H9 (cell line): ENCODE measurements at regions not wholly inside any gene's neighbourhood (a gene's known extent, or its start where the extent isn't known, plus 50 kb on each side); places are given as distances from the start of the nearest gene placed in this dataset.

Experiments
- DNase-seq: peaks from one replicate; pipeline ENCODE4 v3.0.0-alpha.2; 2017
- H2AFZ ChIP-seq: one replicate; pipeline ENCODE4 v1.6.1; 2013; ENCODE audit warnings: mild to moderate bottlenecking, low read length, control low read depth, moderate library complexity
- H2AK5ac ChIP-seq: 2 replicates; pipeline ENCODE4 v1.6.1; 2013; ENCODE audit warnings: low read length, control low read depth, mixed read lengths; ENCODE audit not compliant: insufficient read length
- H2BK120ac ChIP-seq: one replicate; pipeline ENCODE4 v1.6.1; 2013; ENCODE audit warnings: low read depth, mild to moderate bottlenecking, low read length, control low read depth, inconsistent platforms; ENCODE audit not compliant: poor library complexity, severe bottlenecking
- H2BK12ac ChIP-seq: 2 replicates; pipeline ENCODE4 v1.6.1; 2013; ENCODE audit warnings: low read length, control low read depth, mixed read lengths, low read depth; ENCODE audit not compliant: insufficient read length
- H2BK15ac ChIP-seq: 2 replicates; pipeline ENCODE4 v1.6.1; 2013; ENCODE audit warnings: low read depth, low read length, control low read depth
- H2BK20ac ChIP-seq: one replicate; pipeline ENCODE4 v1.6.1; 2013; ENCODE audit warnings: low read depth, mild to moderate bottlenecking, low read length, control low read depth, inconsistent platforms; ENCODE audit not compliant: poor library complexity, severe bottlenecking
- H2BK5ac ChIP-seq: 2 replicates; pipeline ENCODE4 v1.6.1; 2013; ENCODE audit warnings: low read length, control low read depth, mixed read lengths; ENCODE audit not compliant: insufficient read length
- H3K14ac ChIP-seq: 2 replicates; pipeline ENCODE4 v1.6.1; 2013; ENCODE audit warnings: low read length, control low read depth; ENCODE audit not compliant: insufficient read depth
- H3K18ac ChIP-seq: 2 replicates; pipeline ENCODE4 v1.6.1; 2013; ENCODE audit warnings: low read depth, mild to moderate bottlenecking, mixed read lengths, low read length, control low read depth; ENCODE audit not compliant: insufficient read length
- H3K23ac ChIP-seq: 2 replicates; pipeline ENCODE4 v1.6.1; 2013; ENCODE audit warnings: low read length, control low read depth, mixed read lengths, low read depth; ENCODE audit not compliant: insufficient read length
- H3K23me2 ChIP-seq: 2 replicates; pipeline ENCODE4 v1.6.1; 2013; ENCODE audit warnings: low read depth, mild to moderate bottlenecking, mixed read lengths, low read length, control low read depth; ENCODE audit not compliant: insufficient read length, poor library complexity, severe bottlenecking
- H3K27ac ChIP-seq: 2 replicates; pipeline ENCODE4 v1.5.1; 2013; ENCODE audit warnings: low read length, control low read depth, mixed read lengths, low read depth; ENCODE audit not compliant: insufficient read length
- H3K27me3 ChIP-seq: 2 replicates; pipeline ENCODE4 v1.6.1; 2013; ENCODE audit warnings: low read length, control low read depth, inconsistent platforms; ENCODE audit not compliant: insufficient read depth
- H3K4ac ChIP-seq: 2 replicates; pipeline ENCODE4 v1.6.1; 2013; ENCODE audit warnings: low read depth, mild to moderate bottlenecking, control low read depth, inconsistent platforms, low read length, moderate library complexity
- H3K4me1 ChIP-seq: 2 replicates; pipeline ENCODE4 v1.6.1; 2013; ENCODE audit warnings: low read length, control low read depth, inconsistent platforms; ENCODE audit not compliant: insufficient read depth
- H3K4me2 ChIP-seq: 2 replicates; pipeline ENCODE4 v1.6.1; 2013; ENCODE audit warnings: low read length, control low read depth, mixed read lengths; ENCODE audit not compliant: insufficient read length, insufficient read depth
- H3K56ac ChIP-seq: 2 replicates; pipeline ENCODE4 v1.6.1; 2013; ENCODE audit warnings: low read depth, mild to moderate bottlenecking, mixed read lengths, low read length, control low read depth; ENCODE audit not compliant: insufficient read length
- H3K79me1 ChIP-seq: 2 replicates; pipeline ENCODE4 v1.6.1; 2013; ENCODE audit warnings: low read depth, mild to moderate bottlenecking, moderate library complexity, low read length, control low read depth, inconsistent platforms; ENCODE audit not compliant: insufficient read depth, poor library complexity, severe bottlenecking
- H3K79me2 ChIP-seq: 2 replicates; pipeline ENCODE4 v1.6.1; 2013; ENCODE audit warnings: low read length, control low read depth, inconsistent platforms; ENCODE audit not compliant: insufficient read depth
- H3K9ac ChIP-seq: 2 replicates; pipeline ENCODE4 v1.6.1; 2013; ENCODE audit warnings: low read length, control low read depth, mixed read lengths; ENCODE audit not compliant: insufficient read length; ENCODE audit errors: extremely low read depth
- H3K9me3 ChIP-seq: one replicate; pipeline ENCODE4 v1.6.1; 2013; ENCODE audit warnings: low read depth, low read length, inconsistent platforms; ENCODE audit not compliant: control insufficient read depth
- H3T11ph ChIP-seq: one replicate; pipeline ENCODE4 v1.6.1; 2013; ENCODE audit warnings: mild to moderate bottlenecking, low read length, control low read depth, inconsistent platforms
- H4K20me1 ChIP-seq: one replicate; pipeline ENCODE4 v1.6.1; 2013; ENCODE audit not compliant: control insufficient read depth, insufficient read length, insufficient read depth
- H4K5ac ChIP-seq: 2 replicates; pipeline ENCODE4 v1.6.1; 2013; ENCODE audit warnings: low read depth, mild to moderate bottlenecking, mixed read lengths, low read length, control low read depth; ENCODE audit not compliant: insufficient read length
- H4K8ac ChIP-seq: replicated peaks from 2 replicates; pipeline ENCODE4 v1.6.1; 2013; ENCODE audit warnings: low read length, control low read depth, mixed read lengths, low read depth; ENCODE audit not compliant: insufficient read length
- H4K91ac ChIP-seq: 2 replicates; pipeline ENCODE4 v1.6.1; 2013; ENCODE audit warnings: low read depth, mild to moderate bottlenecking, moderate library complexity, mixed read lengths, low read length, control low read depth; ENCODE audit not compliant: insufficient read length
- H3K27ac Mint-ChIP-seq, 3 experiments: 2 replicates in 2 of 3; 3 replicates in 1 of 3; pipeline ENCODE4 v1.8.0; 2020 to 2021; ENCODE audit warnings: mixed read lengths in 3 of 3, mild to moderate bottlenecking in 1 of 3, moderate library complexity in 1 of 3
- H3K27me3 Mint-ChIP-seq: 2 replicates; pipeline ENCODE4 v1.8.0; 2021; ENCODE audit warnings: low read depth, mild to moderate bottlenecking, moderate library complexity, mixed read lengths
- H3K36me3 Mint-ChIP-seq, 3 experiments: 2 replicates in 2 of 3; 3 replicates in 1 of 3; pipeline ENCODE4 v1.8.0; 2020 to 2021; ENCODE audit warnings: low read depth in 3 of 3, mixed read lengths in 3 of 3; ENCODE audit not compliant: insufficient read depth in 1 of 3
- H3K4me1 Mint-ChIP-seq, 2 experiments: 2 replicates each; pipeline ENCODE4 v1.8.0; 2020; ENCODE audit warnings: mixed read lengths in 2 of 2
- H3K4me3 Mint-ChIP-seq, 2 experiments: 2 replicates in 1 of 2; 3 replicates in 1 of 2; pipeline ENCODE4 v1.8.0; 2020 to 2021; ENCODE audit warnings: mild to moderate bottlenecking in 2 of 2, mixed read lengths in 2 of 2, moderate library complexity in 1 of 2
- H3K9me3 Mint-ChIP-seq, 2 experiments: 2 replicates in 1 of 2; 3 replicates in 1 of 2; pipeline ENCODE4 v1.8.0; 2020; ENCODE audit warnings: mild to moderate bottlenecking in 2 of 2, mixed read lengths in 2 of 2, moderate library complexity in 1 of 2
- CTCF ChIP-seq: fragments of 200-600 bp; sonication (generic); conservative IDR thresholded peaks from 3 replicates; pipeline ENCODE4 v1.8.0; 2021; ENCODE audit warnings: antibody characterized with exemption, mild to moderate bottlenecking
- WGBS: extraction: QIAGEN DNeasy Blood & Tissue Kit; methylation state at CpG from one replicate; pipeline ENCODE4 v1.1.7; 2013; ENCODE audit warnings: missing lambda C conversion rate, low lambda C conversion rate, mixed read lengths; ENCODE audit not compliant: insufficient read length; ENCODE audit errors: extremely low coverage; 5-methylcytosine and 5-hydroxymethylcytosine counted together

GRCh38 chr2:175633227-175633626, 368.8 kb downstream of the LNPK start:
- Histone ChIP-seq H3K27me3 (no peaks in the 10 kb centered on the region), H4K20me1 (no peaks in the 10 kb centered on the region), H3K56ac (no peak overlapping the region), H3T11ph (no peak overlapping the region), H4K5ac (no peak overlapping the region), H3K14ac (no peak overlapping the region), H2BK20ac (no peak overlapping the region), H3K27ac (no peak overlapping the region), H4K91ac (no peak overlapping the region), H3K18ac (no peak overlapping the region), H2BK120ac (no peak overlapping the region), H2BK15ac (no peak overlapping the region), H2BK12ac (no peak overlapping the region), H2BK5ac (no peak overlapping the region), H3K4me2 (no peak overlapping the region), H3K9me3 (no peaks in the 10 kb centered on the region), H4K8ac (no peak overlapping the region), H3K79me1 (no peaks in the 10 kb centered on the region), H3K79me2 (no peaks in the 10 kb centered on the region), H3K9ac (no peak overlapping the region), H3K23me2 (no peaks in the 10 kb centered on the region), H2AK5ac (no peak overlapping the region), H3K4ac (no peak overlapping the region), H3K23ac (no peak overlapping the region), H2AFZ (no peak overlapping the region), H3K4me1 (no peaks in the 10 kb centered on the region)
- H3K36me3 Mint-ChIP-seq = no peaks in the 10 kb centered on the region
- no peaks in the 10 kb centered on the region; a peak in 1 of 5 replicates for H3K9me3 Mint-ChIP-seq
- no peak overlapping the region for H3K27ac Mint-ChIP-seq
- no peak for TF ChIP-seq CTCF
- DNase-seq = no peak
- no peaks in the 10 kb centered on the region for H3K27me3 Mint-ChIP-seq
- no peak overlapping the region for H3K4me3 Mint-ChIP-seq
- WGBS = no CpG with 5 or more reads among the region's 2 CpGs
- peaks cover 3 to 6% of the 10 kb centered on the region in 2 experiments; a peak in 3 of 4 replicates for H3K4me1 Mint-ChIP-seq
